GM06990 (cell line): ENCODE measurements at regions not wholly inside any gene's neighbourhood (a gene's known extent, or its start where the extent isn't known, plus 50 kb on each side); places are given as distances from the start of the nearest gene placed in this dataset.

Experiments used
- DNase-seq: peaks from one replicate; pipeline ENCODE4 v3.0.0-alpha.2; 2011; ENCODE audit not compliant: insufficient read length; ENCODE audit errors: extremely low read depth
- H3K27me3 ChIP-seq: replicated peaks from 2 replicates; pipeline ENCODE4 v1.6.0; 2011; ENCODE audit warnings: low read length; ENCODE audit not compliant: control insufficient read depth, insufficient read depth
- H3K36me3 ChIP-seq: 2 replicates; pipeline ENCODE4 v1.5.1; 2011; ENCODE audit warnings: low read length; ENCODE audit not compliant: control insufficient read depth, insufficient read depth
- H3K4me3 ChIP-seq: replicated peaks from 2 replicates; pipeline ENCODE4 v1.5.1; 2011; ENCODE audit warnings: low read depth, mild to moderate bottlenecking, control low read depth, low read length
- TF ChIP-seq, protein P1 (sequence below): IDR thresholded peaks from 2 replicates; pipeline ENCODE4 v1.5.1; 2011; ENCODE audit warnings: low read length, control low read depth, mild to moderate bottlenecking, inconsistent platforms; ENCODE audit not compliant: insufficient read depth, poor library complexity, severe bottlenecking

DNA sequence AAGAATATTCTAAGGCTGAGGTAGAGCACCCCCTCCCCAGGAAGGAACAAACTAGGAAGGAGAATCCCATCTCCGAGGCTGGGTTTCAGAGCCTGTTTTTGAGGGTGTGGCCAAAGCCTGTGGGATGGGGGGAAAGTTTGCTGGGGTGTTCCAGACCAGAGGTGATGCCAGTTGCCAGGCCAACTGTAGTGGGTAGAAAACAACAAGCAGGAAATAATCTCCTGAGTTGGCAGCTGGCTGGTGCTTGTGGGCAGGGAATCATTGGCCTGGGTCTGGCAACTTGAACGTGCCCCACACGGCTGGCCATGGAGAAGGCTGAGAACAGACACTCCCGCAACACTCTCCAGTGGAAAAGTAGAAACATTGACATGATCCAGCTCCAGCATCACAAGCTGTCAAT, 385.6 kb downstream of the ETS1 start:
- no peak for DNase-seq
- no peaks in the 10 kb centered on the region for H3K36me3 ChIP-seq
- TF ChIP-seq, protein P1, sequence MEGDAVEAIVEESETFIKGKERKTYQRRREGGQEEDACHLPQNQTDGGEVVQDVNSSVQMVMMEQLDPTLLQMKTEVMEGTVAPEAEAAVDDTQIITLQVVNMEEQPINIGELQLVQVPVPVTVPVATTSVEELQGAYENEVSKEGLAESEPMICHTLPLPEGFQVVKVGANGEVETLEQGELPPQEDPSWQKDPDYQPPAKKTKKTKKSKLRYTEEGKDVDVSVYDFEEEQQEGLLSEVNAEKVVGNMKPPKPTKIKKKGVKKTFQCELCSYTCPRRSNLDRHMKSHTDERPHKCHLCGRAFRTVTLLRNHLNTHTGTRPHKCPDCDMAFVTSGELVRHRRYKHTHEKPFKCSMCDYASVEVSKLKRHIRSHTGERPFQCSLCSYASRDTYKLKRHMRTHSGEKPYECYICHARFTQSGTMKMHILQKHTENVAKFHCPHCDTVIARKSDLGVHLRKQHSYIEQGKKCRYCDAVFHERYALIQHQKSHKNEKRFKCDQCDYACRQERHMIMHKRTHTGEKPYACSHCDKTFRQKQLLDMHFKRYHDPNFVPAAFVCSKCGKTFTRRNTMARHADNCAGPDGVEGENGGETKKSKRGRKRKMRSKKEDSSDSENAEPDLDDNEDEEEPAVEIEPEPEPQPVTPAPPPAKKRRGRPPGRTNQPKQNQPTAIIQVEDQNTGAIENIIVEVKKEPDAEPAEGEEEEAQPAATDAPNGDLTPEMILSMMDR: no peak
- no peak overlapping the region for H3K4me3 ChIP-seq
- no peaks in the 10 kb centered on the region; the same call in 1 of the 2 replicates for H3K27me3 ChIP-seq

DNA sequence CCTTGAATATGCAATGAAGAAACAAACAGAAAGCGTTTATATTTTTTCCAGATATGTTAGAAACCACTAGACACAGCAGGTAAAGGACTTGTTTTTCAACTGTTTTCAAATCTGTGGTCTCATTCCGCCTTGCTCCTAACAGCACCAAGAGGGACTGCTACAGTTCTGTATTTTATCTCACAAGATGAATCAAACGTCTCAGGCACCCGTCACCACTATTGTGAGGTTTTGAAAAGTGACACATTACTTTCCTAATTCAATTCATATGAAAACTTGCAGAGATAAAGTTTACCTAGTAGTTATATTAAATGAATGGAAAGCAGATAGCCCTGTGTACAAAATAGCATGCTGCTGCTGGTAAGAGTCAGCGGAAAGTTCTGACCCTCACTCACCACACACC, 386.3 kb downstream of the ETS1 start:
- Histone ChIP-seq H3K4me3 (no peak overlapping the region), H3K27me3 (no peaks in the 10 kb centered on the region), H3K36me3 (no peaks in the 10 kb centered on the region)
- DNase-seq: no peak
- TF ChIP-seq, protein P1: no peak

DNA sequence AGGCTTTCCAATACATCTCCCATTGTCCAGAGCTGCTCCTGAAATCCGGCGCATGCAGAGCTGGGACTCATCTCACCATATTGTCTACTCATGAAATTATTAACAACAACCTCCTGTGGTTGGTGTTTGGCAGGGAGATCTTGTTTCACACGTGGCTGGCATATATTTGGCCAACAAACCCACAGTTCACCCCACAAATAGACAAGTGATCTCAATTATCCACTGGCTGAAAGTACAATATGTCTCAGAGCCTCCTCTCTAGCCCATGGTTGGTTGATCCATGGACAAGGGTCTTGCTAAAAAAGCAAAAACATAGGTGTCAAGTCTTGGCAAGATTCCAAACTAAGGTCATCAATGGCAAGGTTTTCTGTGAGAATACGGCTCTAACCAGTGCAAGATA, 386.9 kb downstream of the ETS1 start:
- Histone ChIP-seq H3K27me3 (no peaks in the 10 kb centered on the region), H3K36me3 (no peaks in the 10 kb centered on the region), H3K4me3 (no peak overlapping the region)
- TF ChIP-seq, protein P1: no peak
- no peak for DNase-seq

DNA sequence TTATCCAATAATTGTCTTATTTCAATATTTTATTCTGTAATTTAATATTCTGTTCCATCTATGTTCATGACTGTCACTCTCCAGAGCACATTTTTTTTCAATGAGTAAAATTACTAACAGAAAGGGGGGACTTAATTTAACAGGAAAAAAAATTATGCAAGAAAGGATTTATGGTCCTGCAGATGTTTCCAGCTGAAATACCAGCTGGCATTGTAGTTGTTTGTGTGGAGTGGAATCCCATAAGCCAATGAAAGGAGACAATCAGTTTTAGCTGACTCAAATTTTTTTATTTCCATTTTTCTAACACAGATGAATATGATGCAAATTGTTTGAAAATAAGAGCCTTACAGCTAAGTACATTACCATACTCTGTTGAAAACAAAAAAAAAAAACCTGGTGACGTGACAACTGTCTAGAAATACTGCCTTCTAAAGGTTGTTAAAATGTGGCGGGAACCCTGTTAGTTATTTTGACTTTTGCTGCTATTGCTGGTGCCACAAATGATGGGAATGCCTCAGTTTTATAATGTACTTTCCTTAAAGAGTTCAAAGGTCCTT, 389.1 kb downstream of the ETS1 start:
- no peaks in the 10 kb centered on the region for H3K27me3 ChIP-seq
- no peaks in the 10 kb centered on the region for H3K36me3 ChIP-seq
- no peak for DNase-seq
- no peak overlapping the region for H3K4me3 ChIP-seq
- TF ChIP-seq, protein P1: no peak

DNA sequence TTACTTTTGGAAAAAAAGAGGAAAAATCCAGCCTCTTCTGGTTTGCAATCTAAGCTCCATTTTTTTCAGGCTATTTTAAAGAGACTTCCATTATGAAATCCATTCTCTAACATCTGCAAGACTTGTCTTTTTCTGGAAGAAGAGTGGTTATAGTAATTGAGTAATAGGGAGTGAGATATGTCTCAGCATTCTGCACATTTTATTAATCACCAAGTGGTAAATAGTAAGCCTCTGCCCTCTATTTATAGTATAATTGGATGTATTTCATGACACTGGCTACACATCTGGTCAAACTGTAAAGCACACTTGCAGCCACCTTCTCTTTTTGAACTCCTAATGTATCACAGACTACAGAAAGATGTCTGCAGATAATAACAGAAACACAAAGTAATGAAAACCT, 391.1 kb downstream of the ETS1 start:
- TF ChIP-seq, protein P1: no peak
- Histone ChIP-seq H3K27me3 (no peaks in the 10 kb centered on the region; the same call in 1 of the 2 replicates), H3K36me3 (no peaks in the 10 kb centered on the region), H3K4me3 (no peak overlapping the region)
- no peak for DNase-seq

DNA sequence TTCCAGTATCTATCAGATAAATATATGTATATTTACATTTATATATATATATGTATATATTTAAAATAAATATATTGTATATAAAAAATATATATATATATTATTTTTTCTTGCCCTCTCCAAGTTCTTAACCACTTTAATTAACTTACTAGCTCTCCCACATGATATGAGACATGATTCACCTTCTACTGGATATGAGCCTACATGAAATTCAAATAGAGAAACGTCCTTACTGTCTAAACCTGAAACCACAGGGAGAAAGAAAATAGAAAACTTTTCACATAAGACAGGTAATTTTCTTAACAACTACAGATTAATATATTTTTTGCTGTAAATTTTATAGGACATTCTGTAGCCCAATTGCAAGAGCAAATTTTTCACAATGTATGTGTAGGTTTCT, 391.6 kb downstream of the ETS1 start:
- TF ChIP-seq, protein P1: no peak
- Histone ChIP-seq H3K4me3 (no peak overlapping the region), H3K36me3 (no peaks in the 10 kb centered on the region), H3K27me3 (no peaks in the 10 kb centered on the region; the same call in 1 of the 2 replicates)
- DNase-seq: no peak
